Islet precursor cell (in vitro differentiated cells): ENCODE measurements at regions not wholly inside any gene's neighbourhood (a gene's known extent, or its start where the extent isn't known, plus 50 kb on each side); places are given as distances from the start of the nearest gene placed in this dataset.
A peak's percentile ranks its signal among the peaks of the same experiment; 100 is the strongest.

Experiments used
- DNase-seq: peaks from one replicate; pipeline ENCODE4 v3.0.0-alpha.2; 2018

DNA sequence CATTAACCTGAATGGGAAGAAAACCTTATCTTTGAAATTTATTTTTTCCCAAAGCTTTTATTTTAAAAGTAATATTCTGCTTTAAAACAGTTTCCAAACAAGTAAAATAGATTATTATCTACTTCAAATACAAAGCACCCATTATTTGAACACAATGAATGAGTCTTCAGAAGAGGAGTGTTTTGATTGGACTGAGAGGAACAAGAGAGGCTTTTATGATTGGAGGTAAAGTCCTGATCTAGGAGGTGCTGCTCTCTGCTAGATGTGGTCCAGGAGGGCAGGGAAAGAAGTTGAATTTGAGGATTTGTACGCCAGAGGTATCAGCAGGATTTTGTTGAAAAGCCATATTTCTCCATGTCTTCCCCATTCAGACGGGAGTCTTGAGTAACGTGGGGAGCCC, 900.7 kb downstream of the SOCS6 start:
- DNase-seq: no peak

- no peak for DNase-seq
Observed at GRCh38 chr18:71168557-71169145, 879.8 kb downstream of the SOCS6 start.

- DNase-seq: no peak
Observed at GRCh38 chr18:71136487-71136886, 847.6 kb downstream of the SOCS6 start.

- no peak for DNase-seq
Observed at GRCh38 chr18:71134122-71134521, 845.3 kb downstream of the SOCS6 start.

- DNase-seq: no peak
Observed at GRCh38 chr18:71131918-71132317, 843.1 kb downstream of the SOCS6 start.

DNA sequence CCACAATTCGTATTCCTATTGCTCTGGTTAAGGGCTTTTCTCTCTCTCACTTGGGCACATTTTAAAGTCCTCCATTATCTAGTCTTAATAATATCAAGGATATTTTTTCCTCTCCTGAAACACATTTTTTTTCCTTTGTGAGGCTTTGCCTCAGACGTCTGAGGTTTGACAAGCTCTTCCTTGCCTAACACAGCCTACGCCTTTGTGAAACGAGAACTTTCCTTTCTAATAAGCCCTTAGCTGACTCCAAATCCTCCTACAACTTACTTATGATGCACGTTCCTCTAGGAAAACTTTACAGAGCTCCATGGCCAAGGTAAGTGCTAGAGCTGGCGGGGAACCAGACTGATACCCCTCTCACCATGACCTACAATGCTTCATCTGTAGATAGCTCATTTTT, 841.5 kb downstream of the SOCS6 start:
- DNase-seq: no peak

DNA sequence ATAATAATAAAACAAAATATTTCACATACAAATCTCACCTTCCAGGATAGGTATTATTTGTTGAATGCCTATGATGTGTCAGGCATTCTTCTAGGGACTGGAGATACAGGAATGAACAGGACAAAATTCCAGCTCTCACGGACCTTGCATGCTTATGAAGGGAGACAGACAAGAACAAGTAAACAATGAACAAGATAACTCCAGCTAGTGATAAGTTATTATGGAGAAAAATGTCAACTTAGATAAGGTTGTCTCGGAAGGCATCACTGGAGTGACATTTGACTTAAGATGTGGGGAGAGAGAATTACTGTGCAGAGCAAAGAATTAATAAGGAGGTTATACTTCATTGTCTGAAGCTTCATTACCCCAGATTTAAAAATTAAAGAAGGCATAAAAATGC, 836.7 kb downstream of the SOCS6 start:
- no peak for DNase-seq

- DNase-seq: no peak
Observed at GRCh38 chr18:71116535-71116934, 827.7 kb downstream of the SOCS6 start.

DNA sequence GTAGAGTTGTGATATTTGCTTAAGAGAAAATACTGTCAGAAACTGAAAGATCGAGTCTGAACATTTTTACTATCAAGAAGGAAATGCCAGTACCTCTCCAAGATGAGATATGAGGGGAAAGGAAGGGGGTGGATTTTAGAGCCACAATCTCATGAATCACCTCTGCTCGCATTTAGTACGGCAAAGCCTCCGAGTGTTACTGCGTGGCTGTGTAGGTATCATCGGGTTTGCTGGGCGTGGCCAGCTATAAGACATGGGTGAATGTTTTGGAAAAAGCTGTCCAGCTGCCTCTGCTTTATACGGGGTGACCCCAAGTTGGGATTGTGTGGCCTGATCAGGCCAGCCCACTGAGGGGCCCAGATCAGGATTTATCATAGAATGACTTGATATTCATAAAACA, 826.4 kb downstream of the SOCS6 start:
- no peak for DNase-seq

DNA sequence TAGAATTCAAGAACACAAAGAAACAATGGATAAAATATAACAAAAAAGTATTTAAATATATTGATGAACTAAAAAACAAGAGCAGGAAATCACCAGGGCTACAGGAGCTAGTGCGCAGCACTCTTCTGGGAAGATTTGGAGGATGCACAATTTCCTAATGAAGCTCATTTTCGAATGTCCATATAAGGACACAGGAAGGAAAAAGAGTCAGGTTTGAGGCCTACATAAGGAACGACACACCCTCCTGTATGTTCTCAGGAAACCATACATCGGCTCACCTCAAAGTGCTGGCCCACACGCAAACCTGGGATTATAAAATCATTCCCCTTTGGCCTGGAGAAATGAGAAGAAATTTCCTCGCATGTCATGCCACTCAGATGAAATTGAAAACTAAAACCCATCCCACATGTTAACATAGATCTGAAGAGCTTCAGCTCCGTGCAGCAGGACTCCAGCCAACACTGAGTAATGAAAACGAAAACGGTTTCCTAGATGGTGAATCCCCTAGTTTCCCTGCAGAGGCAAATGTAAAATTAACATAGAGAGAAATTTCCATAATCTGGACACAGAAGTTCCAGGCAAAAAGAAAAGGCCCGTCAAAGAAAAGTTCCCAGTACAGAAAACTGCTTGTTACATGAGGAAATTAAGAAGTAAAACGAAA, 825.8 kb downstream of the SOCS6 start:
- no peak for DNase-seq

DNA sequence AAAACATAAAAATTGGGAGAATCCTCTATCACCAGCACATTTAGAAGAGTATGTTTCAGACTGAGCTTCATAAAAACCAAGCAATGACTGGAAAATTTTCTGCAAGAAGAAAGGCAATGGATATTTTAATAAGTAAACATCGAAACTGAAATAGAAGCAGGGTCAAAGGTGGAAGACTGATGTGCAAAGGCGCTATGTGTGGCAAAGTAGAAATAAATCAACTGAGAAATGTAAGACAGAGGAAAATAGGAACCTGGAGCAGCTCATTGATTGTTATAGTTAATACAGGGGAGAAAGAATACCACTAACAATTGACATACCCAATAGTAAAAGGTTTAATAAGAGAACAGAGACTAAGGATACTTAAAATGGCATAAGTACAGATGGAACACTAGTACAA, 818.4 kb downstream of the SOCS6 start:
- DNase-seq: no peak

DNA sequence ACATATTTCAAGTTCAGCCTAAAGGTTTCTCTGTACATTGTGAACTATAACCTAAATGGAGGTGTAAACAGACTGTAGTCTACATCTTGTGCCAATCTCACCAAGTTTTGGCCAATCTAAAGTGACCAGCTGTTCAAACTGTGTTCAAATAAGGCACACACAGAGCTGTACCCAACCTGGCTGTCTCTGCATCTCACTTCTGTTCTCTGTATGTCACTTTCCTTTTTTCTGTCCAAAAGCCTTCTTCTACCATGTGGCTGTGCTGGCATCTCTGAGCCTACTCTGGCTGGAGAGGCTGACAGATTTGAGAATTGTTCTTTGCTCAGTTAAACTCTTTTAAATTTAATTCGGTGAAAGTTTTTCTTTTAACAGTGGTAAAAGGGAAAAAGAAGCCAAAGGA, 817.9 kb downstream of the SOCS6 start:
- no peak for DNase-seq

DNA sequence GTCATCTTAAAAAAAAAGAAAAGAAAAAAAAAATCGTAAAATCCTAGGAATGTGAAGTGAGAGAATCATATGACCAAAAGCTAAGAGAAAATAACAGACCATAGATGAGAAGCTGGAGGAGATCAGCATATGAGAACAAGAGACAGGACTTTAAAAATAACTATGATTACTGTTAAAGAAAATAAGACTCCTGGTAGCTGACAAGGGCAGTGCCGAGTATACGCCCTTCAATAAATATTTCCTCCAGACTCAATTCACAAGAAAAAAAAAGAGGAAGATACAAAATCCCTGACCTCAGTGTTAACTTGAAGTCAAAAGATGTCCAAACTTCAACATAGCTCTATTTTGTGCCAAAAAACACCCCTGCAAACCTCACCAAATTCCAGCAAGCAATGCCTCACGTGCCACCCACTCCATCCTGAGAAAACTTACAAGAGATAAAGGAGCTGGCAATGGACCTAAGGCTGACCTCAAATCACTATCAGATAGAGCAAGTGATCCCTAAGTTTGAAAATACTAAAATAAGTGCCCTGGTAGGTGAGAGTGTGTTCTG, 817.2 kb downstream of the SOCS6 start:
- DNase-seq: no peak

GRCh38 chr18:71105078-71105819, 816.4 kb downstream of the SOCS6 start:
- no peak for DNase-seq

- no peak for DNase-seq
Observed at GRCh38 chr18:71079606-71080005, 790.8 kb downstream of the SOCS6 start.

- no peak for DNase-seq
Observed at GRCh38 chr18:71077451-71077850, 788.6 kb downstream of the SOCS6 start.

GRCh38 chr18:71075147-71075546, 786.3 kb downstream of the SOCS6 start:
- peak; percentile 50 for DNase-seq

DNA sequence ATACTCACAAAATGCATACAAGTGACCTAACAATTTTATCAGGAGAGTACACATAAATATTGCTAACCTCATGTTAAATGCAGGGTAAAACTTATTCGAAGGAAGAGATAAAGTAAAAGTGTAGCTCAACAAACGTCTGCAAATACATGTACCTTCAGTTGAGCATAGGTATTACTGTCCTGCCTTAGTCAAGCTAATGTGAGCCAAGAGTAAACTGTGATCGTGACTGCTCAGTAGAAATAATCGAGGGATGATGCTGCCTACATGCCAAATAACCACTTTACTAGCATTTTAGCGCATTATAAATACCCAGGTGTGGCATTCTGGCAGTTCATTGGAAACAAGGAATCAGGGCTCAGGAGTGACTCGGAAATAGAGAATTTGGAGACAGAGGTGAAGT, 779.5 kb downstream of the SOCS6 start:
- no peak for DNase-seq

DNA sequence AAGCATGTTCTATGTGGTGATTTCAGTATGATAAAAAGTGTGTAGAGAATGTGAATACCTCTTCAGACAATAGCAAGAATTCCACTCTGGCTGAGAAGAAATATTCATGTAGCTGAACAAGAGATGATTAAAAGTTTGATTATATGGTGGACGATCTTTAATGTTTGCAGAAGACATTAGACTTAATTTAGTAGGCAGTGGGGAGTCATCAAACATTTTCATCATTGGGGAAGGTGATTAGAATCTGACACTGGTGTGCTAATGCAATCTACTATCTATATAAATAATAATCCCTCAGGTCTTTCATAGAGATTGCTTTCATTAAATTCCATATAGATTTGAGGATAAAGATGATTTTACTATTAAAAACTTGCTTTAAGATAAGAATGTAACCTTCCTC, 761.0 kb downstream of the SOCS6 start:
- no peak for DNase-seq

DNA sequence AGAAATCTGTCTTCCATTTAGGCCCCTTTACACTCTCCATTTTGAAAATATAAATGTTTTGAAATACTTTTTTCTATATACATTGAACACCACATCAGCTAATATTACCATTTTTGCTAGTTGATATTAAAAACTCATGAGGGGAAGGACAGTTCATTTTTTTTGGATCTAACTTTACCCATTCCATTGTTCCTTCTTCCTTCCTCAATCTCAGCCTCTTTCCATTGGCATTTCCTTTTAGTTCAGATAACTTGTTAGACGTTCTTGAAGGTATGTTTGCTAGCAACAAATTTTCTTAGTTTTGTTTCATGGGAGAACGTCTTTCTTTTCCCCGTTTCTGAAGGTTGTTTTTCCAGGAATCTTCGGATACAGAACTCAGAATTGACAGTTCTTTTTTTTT, 759.0 kb downstream of the SOCS6 start:
- no peak for DNase-seq

DNA sequence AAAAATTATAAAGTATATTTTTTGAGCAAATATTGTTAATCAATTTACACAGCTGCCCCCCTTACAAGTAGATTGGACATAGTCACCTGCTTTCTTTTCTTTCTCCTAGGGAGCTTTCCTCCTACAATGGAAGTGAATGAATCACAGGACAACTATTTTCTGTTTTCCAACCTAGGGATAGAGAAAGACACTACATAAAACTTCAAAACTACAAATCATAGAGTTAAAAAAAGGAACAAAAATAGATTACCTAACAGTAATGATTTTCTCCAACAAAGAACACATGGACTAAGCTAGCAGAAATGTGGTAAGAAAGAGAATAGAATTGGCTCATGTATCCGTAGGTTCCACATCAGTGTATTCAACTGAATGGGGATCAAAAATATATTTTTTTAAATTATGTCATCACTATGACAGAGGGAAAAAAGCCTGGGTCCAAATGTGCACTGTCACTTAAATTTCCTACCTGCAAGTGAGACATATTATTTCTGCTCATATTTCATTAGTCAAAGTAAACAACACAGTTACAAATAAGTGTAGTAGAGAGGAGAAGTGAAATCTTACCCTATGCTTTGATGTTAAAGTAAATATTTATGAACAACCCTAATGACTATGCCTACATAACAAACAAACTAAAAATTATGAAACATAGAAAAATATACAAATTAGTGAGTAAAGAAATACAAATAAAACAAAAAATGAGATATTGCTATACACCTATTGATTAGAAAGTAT, 756.7 kb downstream of the SOCS6 start:
- no peak for DNase-seq

GRCh38 chr18:71040161-71040560, 751.3 kb downstream of the SOCS6 start:
- no peak for DNase-seq

DNA sequence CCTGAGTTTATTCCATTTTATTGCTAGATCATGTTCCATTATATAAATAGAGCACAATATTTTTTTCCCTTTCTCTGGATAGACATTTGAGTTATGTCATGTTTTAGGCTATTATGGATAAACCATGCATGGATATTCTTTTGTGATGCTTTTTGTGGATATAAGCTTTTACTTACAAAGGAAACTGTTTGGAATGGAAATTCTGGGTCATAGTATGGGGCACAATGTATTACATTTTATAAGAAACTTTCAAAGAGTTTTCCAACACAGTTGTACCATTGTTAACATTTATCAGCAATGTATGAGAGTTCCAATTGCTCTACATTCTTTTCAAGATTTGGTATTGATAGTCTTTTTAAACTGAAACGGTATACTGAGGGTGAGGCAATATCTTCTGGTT, 749.4 kb downstream of the SOCS6 start:
- no peak for DNase-seq
